SH-SY5Y (cell line): ENCODE measurements at regions not wholly inside any gene's neighbourhood (a gene's known extent, or its start where the extent isn't known, plus 50 kb on each side); places are given as distances from the start of the nearest gene placed in this dataset.

Experiments
- GATA2 ChIP-seq: IDR thresholded peaks from 2 replicates; pipeline ENCODE4 v1.6.1; 2011; ENCODE audit warnings: mild to moderate bottlenecking, low read depth, low read length
- GATA3 ChIP-seq: IDR thresholded peaks from 2 replicates; pipeline ENCODE4 v1.6.1; 2011; ENCODE audit warnings: low read depth, mild to moderate bottlenecking, low read length, moderate library complexity

GRCh38 chr15:96073908-96074307 is 256.6 kb upstream of the NR2F2 start:
- TF ChIP-seq GATA3 (no peak), GATA2 (no peak)

GRCh38 chr15:96075895-96076294 is 254.6 kb upstream of the NR2F2 start:
- TF ChIP-seq GATA3, result no peak
- TF ChIP-seq GATA2, result no peak

GRCh38 chr15:96076350-96076749 is 254.2 kb upstream of the NR2F2 start:
- TF ChIP-seq GATA3, result no peak
- TF ChIP-seq GATA2, result no peak

GRCh38 chr15:96079041-96079440 is 251.5 kb upstream of the NR2F2 start:
- TF ChIP-seq GATA2, result no peak
- TF ChIP-seq GATA3, result no peak

- TF ChIP-seq GATA3 (no peak), GATA2 (no peak)
Observed at GRCh38 chr15:96079882-96080281, 250.6 kb upstream of the NR2F2 start.

GRCh38 chr15:96086164-96086563 is 244.3 kb upstream of the NR2F2 start:
- no peak for TF ChIP-seq GATA3
- no peak for TF ChIP-seq GATA2

- TF ChIP-seq GATA3, result no peak
- TF ChIP-seq GATA2, result no peak
Observed at GRCh38 chr15:96087180-96087884, 243.2 kb upstream of the NR2F2 start.

- TF ChIP-seq GATA2 (no peak), GATA3 (no peak)
Observed at GRCh38 chr15:96088650-96089049, 241.8 kb upstream of the NR2F2 start.

GRCh38 chr15:96089405-96090058 is 241.0 kb upstream of the NR2F2 start:
- no peak for TF ChIP-seq GATA2
- TF ChIP-seq GATA3, result no peak

- TF ChIP-seq GATA3 (no peak), GATA2 (no peak)
Observed at GRCh38 chr15:96092186-96092585, 238.3 kb upstream of the NR2F2 start.

GRCh38 chr15:96093063-96093462 is 237.4 kb upstream of the NR2F2 start:
- TF ChIP-seq GATA3 (no peak), GATA2 (no peak)

- TF ChIP-seq GATA2 (no peak), GATA3 (no peak)
Observed at GRCh38 chr15:96097661-96098060, 232.8 kb upstream of the NR2F2 start.

GRCh38 chr15:96102631-96103030 is 227.9 kb upstream of the NR2F2 start:
- no peak for TF ChIP-seq GATA2
- no peak for TF ChIP-seq GATA3

- TF ChIP-seq GATA3 (no peak), GATA2 (no peak)
Observed at GRCh38 chr15:96106181-96106580, 224.3 kb upstream of the NR2F2 start.

GRCh38 chr15:96106628-96107027 is 223.9 kb upstream of the NR2F2 start:
- TF ChIP-seq GATA3 (no peak), GATA2 (no peak)

- no peak for TF ChIP-seq GATA2
- TF ChIP-seq GATA3, result no peak
Observed at GRCh38 chr15:96107916-96108315, 222.6 kb upstream of the NR2F2 start.
